NCI-H2107 treated with DMSO at 0.1 percent for 48 hours (cell line): ENCODE measurements at regions not wholly inside any gene's neighbourhood (a gene's known extent, or its start where the extent isn't known, plus 50 kb on each side); places are given as distances from the start of the nearest gene placed in this dataset.

Source experiments
- DNase-seq: peaks from one replicate; lab custom pipeline; 2025; ENCODE audit not compliant: unreplicated experiment; lab: John Stamatoyannopoulos, UW

GRCh38 chr9:19732441-19732951 lies 56.3 kb downstream of the SLC24A2 start:
- DNase-seq = no peak

- no peak for DNase-seq
Measured at GRCh38 chr9:19728101-19728500, 60.7 kb downstream of the SLC24A2 start.

DNA sequence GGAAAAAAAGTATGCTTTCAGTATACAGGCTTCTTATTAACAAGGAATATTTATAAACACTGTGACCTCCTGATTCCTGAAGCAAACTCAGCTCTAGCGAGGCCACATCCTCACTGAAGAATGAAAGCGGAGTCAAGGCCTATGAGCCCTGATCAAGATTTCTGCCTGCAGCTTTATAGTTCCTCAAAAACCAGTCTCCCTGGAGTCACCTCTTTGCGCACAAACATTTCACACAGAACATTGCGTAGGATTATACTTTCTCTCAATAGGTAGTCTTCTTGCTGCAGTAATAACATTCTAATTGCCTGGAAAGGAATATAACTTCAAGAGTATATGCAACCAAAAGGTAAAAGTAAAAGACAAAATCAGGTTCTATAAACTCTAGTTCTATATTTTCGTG lies 62.9 kb downstream of the SLC24A2 start:
- no peak for DNase-seq

DNA sequence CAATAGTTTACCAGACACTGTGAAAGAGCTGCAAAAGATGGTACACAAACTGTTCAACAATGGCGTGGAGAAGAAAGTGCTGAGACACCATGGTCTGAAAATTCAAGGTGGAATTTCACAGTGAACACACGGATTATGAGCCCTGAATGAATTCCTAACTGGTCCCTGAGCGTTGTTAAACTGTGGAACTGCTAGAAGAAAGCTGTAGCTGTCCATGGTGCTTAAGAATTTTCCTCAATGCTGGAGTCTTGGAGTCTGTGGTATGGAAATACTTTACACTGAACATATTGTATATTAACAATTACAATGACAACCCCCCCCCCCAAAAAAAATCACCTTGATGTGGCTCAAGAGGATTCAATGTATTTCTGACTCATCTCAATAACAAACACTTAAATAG lies 68.5 kb downstream of the SLC24A2 start:
- no peak for DNase-seq

GRCh38 chr9:19703702-19704101 lies 85.1 kb downstream of the SLC24A2 start:
- DNase-seq = no peak

- no peak for DNase-seq
Measured at GRCh38 chr9:19701991-19702390, 86.8 kb downstream of the SLC24A2 start.

DNA sequence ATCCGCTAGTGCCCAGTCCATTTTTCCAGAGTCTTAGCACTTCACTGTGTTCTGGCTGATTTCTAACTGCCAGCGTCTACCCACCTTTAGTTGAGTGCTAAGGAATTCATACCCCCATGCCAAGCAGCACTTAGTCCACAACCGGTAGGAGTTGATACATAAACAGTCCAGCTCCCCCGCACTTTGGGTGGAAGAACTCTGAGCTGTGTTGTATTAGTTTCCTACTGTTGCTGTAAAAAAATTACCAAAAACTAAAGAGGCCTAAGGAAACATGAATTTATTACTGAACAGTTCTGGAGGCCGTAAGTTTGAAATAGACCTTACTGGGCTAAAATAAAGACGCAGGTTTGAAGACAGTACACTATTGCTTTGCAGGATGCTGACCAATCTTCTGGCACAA lies 87.6 kb downstream of the SLC24A2 start:
- no peak for DNase-seq

GRCh38 chr9:19700699-19701098 lies 88.1 kb downstream of the SLC24A2 start:
- no peak for DNase-seq

GRCh38 chr9:19699756-19700155 lies 89.1 kb downstream of the SLC24A2 start:
- no peak for DNase-seq

- no peak for DNase-seq
Measured at GRCh38 chr9:19698960-19699359, 89.9 kb downstream of the SLC24A2 start.

DNA sequence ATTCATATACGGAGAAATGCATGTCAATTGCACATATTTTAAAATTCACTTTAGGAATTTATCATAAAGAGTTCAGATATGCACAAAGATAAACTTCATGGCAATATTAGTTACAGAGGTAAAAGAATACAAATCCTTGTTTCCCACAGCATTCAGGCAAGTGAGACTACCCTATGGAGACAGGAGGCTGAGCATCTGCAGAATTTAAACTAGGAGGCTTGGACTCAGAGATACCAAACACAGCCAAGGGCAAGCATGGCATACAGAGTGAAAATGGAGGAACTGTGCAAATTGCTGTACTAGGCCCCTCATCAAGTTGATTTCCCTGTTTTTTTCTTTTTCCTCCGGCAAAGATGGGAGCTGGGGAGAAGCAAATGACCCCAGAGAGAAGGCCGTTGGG lies 94.2 kb downstream of the SLC24A2 start:
- DNase-seq = no peak

DNA sequence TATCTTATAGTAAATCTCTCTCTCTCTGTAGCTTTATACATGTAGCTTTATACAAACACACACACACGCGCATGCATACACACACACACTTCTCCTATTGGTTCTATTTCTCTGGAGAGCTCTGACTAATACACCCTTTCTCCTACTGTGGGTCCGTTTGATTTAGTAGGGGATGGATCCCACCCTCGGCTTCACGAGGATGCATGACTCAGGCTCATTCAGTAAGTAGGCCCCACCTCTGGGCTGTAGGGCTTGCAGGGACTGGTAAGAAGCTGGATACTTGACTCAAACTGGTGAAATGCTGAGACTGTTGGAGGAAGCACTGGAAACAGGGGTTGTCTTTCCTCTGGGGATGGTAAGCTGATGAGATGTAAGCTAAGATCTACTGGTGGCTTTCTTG lies 98.7 kb downstream of the SLC24A2 start:
- DNase-seq = no peak

GRCh38 chr9:19689328-19690101 lies 99.3 kb downstream of the SLC24A2 start:
- no peak for DNase-seq

- no peak for DNase-seq
Measured at GRCh38 chr9:19683715-19684114, 105.1 kb downstream of the SLC24A2 start.

- no peak for DNase-seq
Measured at GRCh38 chr9:19682397-19682796, 106.4 kb downstream of the SLC24A2 start.

GRCh38 chr9:19681846-19682245 lies 107.0 kb downstream of the SLC24A2 start:
- DNase-seq = no peak

- no peak for DNase-seq
Measured at GRCh38 chr9:19677924-19678323, 110.9 kb downstream of the SLC24A2 start.

- no peak for DNase-seq
Measured at GRCh38 chr9:19675492-19675891, 113.3 kb downstream of the SLC24A2 start.

GRCh38 chr9:19666575-19666974 lies 122.3 kb downstream of the SLC24A2 start:
- no peak for DNase-seq

GRCh38 chr9:19665146-19665863 lies 123.5 kb downstream of the SLC24A2 start:
- no peak for DNase-seq

DNA sequence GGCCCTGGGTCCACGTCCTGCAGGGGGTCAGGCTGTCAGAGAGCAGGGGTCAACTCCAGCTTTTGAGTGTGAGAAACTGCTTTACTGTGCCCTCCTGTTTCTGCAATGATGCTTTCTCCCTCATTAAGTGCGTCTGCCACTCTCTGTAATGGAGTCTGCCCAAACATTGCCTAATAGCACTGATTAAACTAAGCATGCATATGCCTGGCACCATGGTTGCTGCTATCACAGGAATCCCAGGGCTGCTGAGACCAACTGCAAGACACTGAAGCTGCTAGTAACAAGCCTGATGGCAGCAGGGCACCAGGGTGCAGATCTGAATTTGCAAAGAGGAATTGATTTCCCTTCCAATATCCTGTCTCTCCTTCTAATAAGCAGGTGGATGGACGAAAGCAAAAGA lies 125.3 kb downstream of the SLC24A2 start:
- no peak for DNase-seq

DNA sequence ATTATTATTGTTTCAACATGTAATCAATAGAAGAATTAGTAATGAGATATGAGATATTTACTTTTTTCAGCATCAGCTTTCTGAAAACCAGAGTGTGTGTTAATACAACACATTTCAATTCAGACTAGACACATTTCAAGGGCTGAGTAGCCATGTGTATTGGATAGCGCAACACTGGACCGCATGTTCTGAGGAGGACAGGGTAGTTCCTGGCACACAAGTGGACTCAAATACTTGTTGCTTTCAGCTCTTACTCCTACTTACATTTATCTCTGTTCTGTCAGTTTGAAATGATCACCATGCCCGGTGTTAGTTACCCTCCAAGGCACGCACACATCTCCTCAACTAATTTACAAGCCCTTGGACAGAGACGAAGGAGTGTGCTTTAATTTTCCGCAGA lies 126.6 kb downstream of the SLC24A2 start:
- DNase-seq = no peak
